ENCODE measurements at regions not wholly inside any gene's neighbourhood (a gene's known extent, or its start where the extent isn't known, plus 50 kb on each side); places are given as distances from the start of the nearest gene placed in this dataset.
A peak's percentile ranks its signal among the peaks of the same experiment; 100 is the strongest.

GRCh38 chr21:35420656-35421055 lies 371.6 kb upstream of the RUNX1 start:
- no peak for DNase-seq

DNA sequence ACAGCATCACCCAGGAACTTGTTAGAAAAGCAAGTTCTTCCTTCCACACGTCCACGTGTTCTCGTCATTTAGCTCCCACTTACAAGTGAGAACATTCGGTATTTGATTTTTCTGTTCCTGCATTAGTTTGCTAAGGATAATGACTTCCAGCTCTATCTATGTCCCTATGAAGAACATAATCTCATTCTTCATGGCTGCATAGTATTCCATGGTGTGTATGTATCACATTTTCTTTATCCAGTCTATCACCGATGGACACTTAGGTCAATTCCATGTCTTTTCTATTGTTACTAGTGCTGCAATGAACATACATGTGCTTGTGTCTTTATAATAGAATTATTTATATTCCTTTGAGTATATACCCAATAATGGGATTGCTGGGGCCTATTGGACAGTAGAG lies 368.7 kb upstream of the RUNX1 start:
- DNase-seq = no peak

DNA sequence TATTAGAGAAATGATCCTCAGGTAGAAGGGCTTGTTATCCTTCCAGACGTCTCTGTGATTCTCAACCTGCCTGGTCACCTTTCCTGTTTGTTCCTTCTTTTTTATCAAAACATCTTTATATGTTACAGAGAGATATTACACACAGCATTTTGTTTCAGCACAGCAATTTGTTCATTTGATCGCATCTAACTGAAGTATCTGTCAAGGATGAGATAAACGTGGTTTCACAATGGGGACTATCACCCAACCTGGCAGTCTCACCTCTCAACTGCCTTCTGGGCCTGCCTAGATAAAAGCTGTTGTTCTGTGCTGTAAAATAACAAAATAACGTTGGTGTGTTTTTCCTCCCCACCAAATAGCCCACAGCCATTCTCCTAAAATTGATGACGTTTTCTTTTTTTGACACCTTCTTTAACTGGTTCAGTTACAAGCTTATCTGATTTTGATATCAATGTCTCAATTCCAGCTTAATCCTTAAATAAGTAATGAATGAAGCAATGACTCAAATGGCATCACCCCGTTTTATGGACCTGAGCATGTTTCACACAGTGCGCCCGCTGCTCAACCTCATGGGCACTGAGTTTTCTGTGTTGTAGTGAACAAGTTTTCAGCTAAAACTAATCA lies 367.9 kb upstream of the RUNX1 start:
- DNase-seq = no peak

- DNase-seq = no peak
Observed at GRCh38 chr21:35414507-35415139, 365.5 kb upstream of the RUNX1 start.

- DNase-seq = no peak
Observed at GRCh38 chr21:35414056-35414455, 365.0 kb upstream of the RUNX1 start.

GRCh38 chr21:35412231-35412630 lies 363.1 kb upstream of the RUNX1 start:
- no peak for DNase-seq

- DNase-seq = no peak
Observed at GRCh38 chr21:35411434-35411833, 362.3 kb upstream of the RUNX1 start.

DNA sequence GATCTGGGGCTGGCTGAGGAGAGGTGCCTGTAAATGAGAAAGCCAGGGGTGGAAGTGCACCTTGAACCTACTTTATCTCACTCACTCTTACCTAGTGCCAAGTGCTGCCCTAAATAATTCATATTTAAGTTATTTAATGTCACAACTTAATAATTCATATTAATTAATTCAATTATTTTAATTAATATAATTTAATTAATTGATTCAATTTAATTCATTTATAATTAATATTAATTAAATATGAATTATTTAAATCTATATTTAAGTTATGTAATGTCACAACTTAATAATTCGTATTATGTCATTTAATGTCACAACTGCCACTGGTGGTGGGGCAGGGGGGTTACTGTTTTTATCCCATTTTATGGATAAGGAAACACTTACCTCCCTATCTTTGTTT lies 361.6 kb upstream of the RUNX1 start:
- no peak for DNase-seq

GRCh38 chr21:35410123-35410522 lies 361.0 kb upstream of the RUNX1 start:
- no peak for DNase-seq

GRCh38 chr21:35408401-35408800 lies 359.3 kb upstream of the RUNX1 start:
- peak; percentile 77 for DNase-seq

GRCh38 chr21:35406635-35407034 lies 357.5 kb upstream of the RUNX1 start:
- no peak for DNase-seq

DNA sequence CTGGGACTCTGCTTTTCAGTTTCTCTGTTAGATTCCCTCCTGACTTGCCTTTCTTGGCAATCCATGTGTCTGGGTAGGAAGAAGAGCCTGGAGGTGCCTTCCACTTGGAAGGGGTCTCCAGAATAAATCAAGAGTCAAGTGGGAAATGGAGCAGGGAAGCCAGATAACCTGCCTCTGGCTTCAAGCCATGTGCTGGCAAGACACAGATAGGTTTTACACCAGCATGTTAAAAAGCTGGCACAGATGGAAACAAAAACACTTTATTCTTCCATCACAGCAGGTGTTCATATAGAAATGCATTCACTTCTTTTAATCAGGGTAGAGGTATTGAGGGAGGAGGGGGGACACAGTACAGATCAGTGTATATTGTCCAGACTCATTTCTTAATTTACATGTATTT lies 356.9 kb upstream of the RUNX1 start:
- DNase-seq = no peak

DNA sequence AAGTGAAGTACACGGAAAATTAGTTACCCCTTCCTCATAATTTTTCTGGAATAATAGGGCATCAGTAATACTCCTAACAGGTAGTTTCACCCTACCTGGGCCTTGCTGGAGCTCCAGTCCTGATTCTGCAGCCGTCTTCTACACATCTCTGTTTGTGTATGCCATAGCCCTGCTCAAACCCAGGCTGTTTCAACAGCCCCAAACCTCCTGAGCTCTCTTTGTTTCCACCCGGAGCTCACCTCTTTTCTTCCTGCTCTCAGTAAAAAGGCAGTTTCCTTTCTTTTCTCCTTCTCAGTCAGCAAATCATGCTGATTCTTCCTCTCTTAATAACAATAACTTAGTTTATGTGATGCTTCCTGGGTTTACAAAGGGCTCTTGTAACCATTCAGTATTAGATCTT lies 355.1 kb upstream of the RUNX1 start:
- DNase-seq = no peak

GRCh38 chr21:35402061-35402460 lies 353.0 kb upstream of the RUNX1 start:
- no peak for DNase-seq

GRCh38 chr21:35401476-35401875 lies 352.4 kb upstream of the RUNX1 start:
- peak; percentile 49 for DNase-seq

DNA sequence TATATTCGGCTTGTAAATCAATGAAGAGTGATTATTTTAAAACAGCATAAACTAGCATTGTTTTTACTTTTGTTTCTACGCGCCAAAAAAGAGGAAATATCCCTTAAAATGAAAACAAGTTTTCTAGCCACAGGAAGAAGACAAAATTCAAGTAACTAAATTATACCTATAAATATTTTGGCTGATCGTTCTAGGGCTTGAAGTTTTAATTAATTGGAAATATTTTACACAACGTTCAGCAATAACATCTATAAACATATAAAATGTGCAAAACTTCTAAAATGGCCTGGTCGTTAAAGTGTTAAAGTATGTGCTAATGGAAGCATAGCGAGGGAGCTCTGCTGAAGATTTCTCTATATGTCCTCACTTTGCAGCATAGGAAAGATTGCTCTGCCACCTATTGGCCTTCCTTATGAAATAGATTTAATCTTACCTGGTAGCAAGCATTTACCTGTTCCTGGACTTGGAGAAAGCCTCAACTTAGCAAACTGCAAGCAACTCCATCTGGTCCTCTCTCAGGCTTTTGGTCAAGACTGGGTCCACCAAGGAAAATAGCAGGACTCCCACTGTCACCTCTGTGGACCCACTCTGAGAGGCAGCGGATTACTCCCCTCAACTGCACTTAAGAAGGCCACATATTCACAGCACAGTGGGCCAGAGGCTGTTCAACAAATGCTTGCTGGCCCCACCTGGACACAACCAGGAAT lies 351.3 kb upstream of the RUNX1 start:
- DNase-seq = peak; percentile 72

GRCh38 chr21:35399706-35400105 lies 350.6 kb upstream of the RUNX1 start:
- no peak for DNase-seq

DNA sequence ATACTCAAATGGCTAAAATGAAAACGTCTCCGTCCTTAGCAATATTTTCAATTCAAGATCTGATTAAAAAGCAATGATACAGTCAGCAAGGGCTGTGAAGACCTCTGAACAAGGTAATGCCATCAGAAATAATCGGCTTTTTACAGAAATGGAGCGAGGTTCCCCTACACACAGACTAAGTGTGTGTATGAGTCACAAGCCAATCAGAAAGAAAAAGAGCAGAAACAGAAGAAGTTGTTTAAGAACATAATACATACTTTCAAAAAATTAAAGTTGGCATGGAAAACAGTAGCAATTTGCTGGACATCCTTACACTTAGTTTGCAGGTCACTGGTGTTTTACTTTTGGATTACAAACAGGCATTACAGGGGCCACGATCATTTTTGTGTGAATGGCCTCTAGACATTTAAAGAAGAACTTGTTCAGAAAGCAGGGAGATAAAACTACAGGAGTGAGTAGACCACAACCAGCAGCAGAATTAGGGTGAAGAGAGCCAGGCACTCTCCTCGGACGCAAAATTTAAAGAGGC lies 350.0 kb upstream of the RUNX1 start:
- DNase-seq = no peak

DNA sequence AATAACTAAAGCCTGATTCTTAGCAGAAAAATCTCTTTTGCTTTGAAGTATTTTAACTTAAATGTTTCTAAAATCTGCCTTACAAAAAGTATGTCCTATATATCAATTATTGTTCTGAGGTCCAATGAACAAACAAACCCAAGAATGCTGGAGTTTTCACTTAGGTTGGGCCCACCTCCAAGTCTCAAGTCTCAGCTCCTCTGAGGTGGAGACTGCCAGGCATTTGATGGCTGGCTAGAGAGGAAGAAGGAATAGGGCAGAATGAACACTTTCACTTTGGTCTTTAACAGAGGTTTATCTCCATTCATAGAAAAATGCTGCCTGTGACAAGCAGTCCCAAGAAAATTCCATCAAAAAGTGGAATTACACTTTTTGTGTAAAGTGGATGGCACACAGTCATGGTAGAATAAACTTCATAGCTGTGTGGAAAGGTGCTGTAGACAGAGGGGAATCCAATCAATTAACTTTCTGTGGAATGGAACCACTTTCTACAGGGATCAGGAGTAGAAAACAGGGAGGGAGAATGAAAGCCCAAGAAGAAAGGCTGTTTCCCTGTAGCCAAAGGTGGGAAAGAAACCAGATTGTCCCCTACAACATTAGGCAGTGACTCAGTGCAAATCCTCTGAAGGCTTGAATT lies 349.4 kb upstream of the RUNX1 start:
- peak; percentile 26 for DNase-seq

DNA sequence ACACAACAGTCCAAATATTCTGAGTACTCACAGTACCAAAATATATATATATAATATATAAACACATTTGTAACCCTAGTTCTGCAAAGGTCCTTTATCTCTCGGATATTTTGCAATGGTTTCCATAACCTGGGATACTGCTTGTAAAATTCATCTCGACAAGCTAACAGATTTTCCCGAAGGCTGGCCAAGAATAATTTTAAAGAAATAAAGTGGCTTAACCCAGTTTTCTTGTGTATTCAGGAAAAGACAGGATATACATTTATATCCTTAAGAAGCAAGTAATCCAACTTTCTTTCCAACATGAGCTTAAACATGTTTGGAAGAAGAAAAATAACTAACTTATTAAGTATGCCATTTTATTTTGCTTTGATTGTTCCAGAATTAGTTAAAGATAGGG lies 348.7 kb upstream of the RUNX1 start:
- no peak for DNase-seq

GRCh38 chr21:35396655-35397054 lies 347.6 kb upstream of the RUNX1 start:
- DNase-seq = no peak

- peak; percentile 69 for DNase-seq
Observed at GRCh38 chr21:35395728-35396127, 346.6 kb upstream of the RUNX1 start.

- DNase-seq = peak; percentile 19
Observed at GRCh38 chr21:35394634-35395369, 345.7 kb upstream of the RUNX1 start.

All from fibroblast of skin of scalp (primary cell).